Hematopoietic multipotent progenitor cell treated with erythropoietin and hydrocortisone succinate and interleukin-3 and kit ligand, for 4 days (in vitro differentiated cells): ENCODE measurements at regions not wholly inside any gene's neighbourhood (a gene's known extent, or its start where the extent isn't known, plus 50 kb on each side); places are given as distances from the start of the nearest gene placed in this dataset.
"Not testable (repeated sequence)": the region's sequence is repeated elsewhere in the genome, so short reads cannot be mapped to it uniquely, and the experiment has no call there.

Experiments
- DNase-seq: peaks from one replicate; pipeline ENCODE4 v3.0.0-alpha.2; 2015

- no peak for DNase-seq
Observed at GRCh38 chr13:56335775-56336174, 804.9 kb upstream of the PRR20A start.

GRCh38 chr13:56338421-56338820, 802.3 kb upstream of the PRR20A start:
- no peak for DNase-seq

GRCh38 chr13:56347014-56347413, 793.7 kb upstream of the PRR20A start:
- no peak for DNase-seq

GRCh38 chr13:56349866-56350265, 790.9 kb upstream of the PRR20A start:
- no peak for DNase-seq

- no peak for DNase-seq
Observed at GRCh38 chr13:56351041-56351440, 789.7 kb upstream of the PRR20A start.

GRCh38 chr13:56352361-56352760, 788.4 kb upstream of the PRR20A start:
- no peak for DNase-seq

GRCh38 chr13:56352901-56353300, 787.8 kb upstream of the PRR20A start:
- DNase-seq = no peak

- DNase-seq = no peak
Observed at GRCh38 chr13:56356690-56357089, 784.0 kb upstream of the PRR20A start.

GRCh38 chr13:56378566-56378965, 762.2 kb upstream of the PRR20A start:
- no peak for DNase-seq

GRCh38 chr13:56393549-56393948, 747.2 kb upstream of the PRR20A start:
- DNase-seq = no peak

GRCh38 chr13:56396318-56396717, 744.4 kb upstream of the PRR20A start:
- no peak for DNase-seq

GRCh38 chr13:56400774-56401173, 739.9 kb upstream of the PRR20A start:
- no peak for DNase-seq

- no peak for DNase-seq
Observed at GRCh38 chr13:56412856-56413255, 727.9 kb upstream of the PRR20A start.

GRCh38 chr13:56424246-56424645, 716.5 kb upstream of the PRR20A start:
- no peak for DNase-seq

GRCh38 chr13:56457535-56458190, 683.1 kb upstream of the PRR20A start:
- no peak for DNase-seq

- DNase-seq = no peak
Observed at GRCh38 chr13:56459286-56459685, 681.4 kb upstream of the PRR20A start.

GRCh38 chr13:56501750-56502149, 639.0 kb upstream of the PRR20A start:
- no peak for DNase-seq

GRCh38 chr13:56510836-56511235, 629.9 kb upstream of the PRR20A start:
- DNase-seq = no peak

- not testable (repeated sequence) for DNase-seq
Observed at GRCh38 chr13:56512336-56512735, 628.4 kb upstream of the PRR20A start.

GRCh38 chr13:56515441-56515840, 625.3 kb upstream of the PRR20A start:
- no peak for DNase-seq

GRCh38 chr13:56528040-56528790, 612.5 kb upstream of the PRR20A start:
- DNase-seq = no peak

- DNase-seq = no peak
Observed at GRCh38 chr13:56530096-56530495, 610.6 kb upstream of the PRR20A start.

- not testable (repeated sequence) for DNase-seq
Observed at GRCh38 chr13:56547921-56548320, 592.8 kb upstream of the PRR20A start.

GRCh38 chr13:56558698-56559320, 581.9 kb upstream of the PRR20A start:
- no peak for DNase-seq
